CD4-positive, alpha-beta T cell (primary cell): ENCODE measurements at regions not wholly inside any gene's neighbourhood (a gene's known extent, or its start where the extent isn't known, plus 50 kb on each side); places are given as distances from the start of the nearest gene placed in this dataset.

Experiments
- ATAC-seq: fragments of 200-7000 bp; cut with Tn5 transposase; one replicate; pipeline ENCODE4 v1.10.0; 2022; ENCODE audit warnings: mild to moderate bottlenecking; ENCODE audit not compliant: poor library complexity
- CTCF ChIA-PET: fragments of 350-600 bp; sonication (Branson Sonifier 250); formaldehyde crosslinking; loops from one replicate; lab custom pipeline; 2021; ENCODE audit warnings: antibody characterized with exemption, inconsistent platforms; lab: Charles Lee
- POLR2A ChIA-PET: fragments of 350-600 bp; sonication (Branson Sonifier 250); formaldehyde crosslinking; loops from one replicate; lab custom pipeline; 2021; ENCODE audit warnings: antibody characterized with exemption, inconsistent platforms; lab: Charles Lee
- DNase-seq, 14 experiments: peaks; one replicate each; pipeline ENCODE4 v3.0.0-alpha.2; 2013 to 2020; ENCODE audit warnings: mixed read lengths in 2 of 14
- H3K27ac ChIP-seq, 2 donors: one replicate each; pipeline versions ENCODE4 v1.5.1 to v1.7.0; 2013; ENCODE audit warnings: low read length in 2 of 2, low read depth in 1 of 2, mild to moderate bottlenecking in 1 of 2
- H3K27me3 ChIP-seq, 2 experiments: 1 replicate in 1 of 2; 2 replicates in 1 of 2; pipeline versions ENCODE4 v1.6.1 to v1.7.0; 2013; ENCODE audit warnings: low read length in 2 of 2, control low read depth in 1 of 2, mild to moderate bottlenecking in 1 of 2, moderate library complexity in 1 of 2; ENCODE audit not compliant: insufficient read depth in 2 of 2, control insufficient read depth in 1 of 2
- H3K36me3 ChIP-seq: one replicate; pipeline ENCODE4 v1.6.1; 2013; ENCODE audit warnings: low read length, control low read depth; ENCODE audit not compliant: insufficient read depth
- H3K4me1 ChIP-seq: one replicate; pipeline ENCODE4 v1.6.1; 2013; ENCODE audit warnings: low read length, control low read depth; ENCODE audit not compliant: insufficient read depth
- H3K4me3 ChIP-seq: one replicate; pipeline ENCODE4 v1.5.1; 2013; ENCODE audit warnings: mild to moderate bottlenecking, low read length, moderate library complexity
- H3K9me3 ChIP-seq, 2 experiments: 1 replicate in 1 of 2; 2 replicates in 1 of 2; pipeline versions ENCODE4 v1.6.1 to v1.7.0; 2013; ENCODE audit warnings: low read length in 2 of 2, mild to moderate bottlenecking in 2 of 2, control low read depth in 1 of 2, moderate library complexity in 1 of 2; ENCODE audit not compliant: control insufficient read depth in 1 of 2, insufficient read depth in 1 of 2
- H3K27ac Mint-ChIP-seq: one replicate; pipeline ENCODE4 v1.8.0; 2020; ENCODE audit warnings: mixed read lengths
- H3K27me3 Mint-ChIP-seq: one replicate; pipeline ENCODE4 v1.8.0; 2021; ENCODE audit warnings: mixed read lengths
- H3K36me3 Mint-ChIP-seq: one replicate; pipeline ENCODE4 v1.8.0; 2021; ENCODE audit warnings: low read depth, mixed read lengths
- H3K4me1 Mint-ChIP-seq: one replicate; pipeline ENCODE4 v1.8.0; 2021; ENCODE audit warnings: low read depth, mixed read lengths
- H3K4me3 Mint-ChIP-seq: one replicate; pipeline ENCODE4 v1.8.0; 2020; ENCODE audit warnings: mild to moderate bottlenecking, mixed read lengths
- H3K9me3 Mint-ChIP-seq: one replicate; pipeline ENCODE4 v1.8.0; 2020; ENCODE audit warnings: mixed read lengths
- intact Hi-C, 2 experiments: fragments of 100-400 bp; cut with DNase I in 1 of 2; cut with micrococcal nuclease in 1 of 2; formaldehyde crosslinking; loops; one replicate each; pipeline versions ENCODE4 v1.15.1 to v1.9.0; 2023 to 2025; cut with DNase I, micrococcal nuclease
- TF ChIP-seq, protein P1 (sequence below): fragments of 200-600 bp; IDR thresholded peaks from one replicate; pipeline ENCODE4 v1.8.0; 2022; ENCODE audit warnings: antibody characterized with exemption, mild to moderate bottlenecking

GRCh38 chr2:234245945-234246344 lies 195.4 kb downstream of the SPP2 start:
- Histone ChIP-seq H3K4me1 (no peaks in the 10 kb centered on the region), H3K4me3 (no peak overlapping the region), H3K9me3 (peaks cover 0 to 4% of the 10 kb centered on the region in 2 experiments), H3K27ac (no peak overlapping the region), H3K27me3 (no peaks in the 10 kb centered on the region), H3K36me3 (no peaks in the 10 kb centered on the region)
- ATAC-seq = no peak
- Mint-ChIP-seq H3K27ac (no peak overlapping the region), H3K4me1 (peaks cover 9% of the 10 kb centered on the region), H3K36me3 (no peaks in the 10 kb centered on the region), H3K27me3 (no peaks in the 10 kb centered on the region), H3K9me3 (no peaks in the 10 kb centered on the region), H3K4me3 (no peak overlapping the region)
- ChIA-PET POLR2A (interaction anchor here (1.0 kb wide), 1 partner anchor 28 kb away, joined by 3 read pairs; no protein-coding TSS in a partner anchor), CTCF (no interaction called here)
- intact Hi-C loops = no loop called here
- DNase-seq = no peak
- TF ChIP-seq, protein P1, sequence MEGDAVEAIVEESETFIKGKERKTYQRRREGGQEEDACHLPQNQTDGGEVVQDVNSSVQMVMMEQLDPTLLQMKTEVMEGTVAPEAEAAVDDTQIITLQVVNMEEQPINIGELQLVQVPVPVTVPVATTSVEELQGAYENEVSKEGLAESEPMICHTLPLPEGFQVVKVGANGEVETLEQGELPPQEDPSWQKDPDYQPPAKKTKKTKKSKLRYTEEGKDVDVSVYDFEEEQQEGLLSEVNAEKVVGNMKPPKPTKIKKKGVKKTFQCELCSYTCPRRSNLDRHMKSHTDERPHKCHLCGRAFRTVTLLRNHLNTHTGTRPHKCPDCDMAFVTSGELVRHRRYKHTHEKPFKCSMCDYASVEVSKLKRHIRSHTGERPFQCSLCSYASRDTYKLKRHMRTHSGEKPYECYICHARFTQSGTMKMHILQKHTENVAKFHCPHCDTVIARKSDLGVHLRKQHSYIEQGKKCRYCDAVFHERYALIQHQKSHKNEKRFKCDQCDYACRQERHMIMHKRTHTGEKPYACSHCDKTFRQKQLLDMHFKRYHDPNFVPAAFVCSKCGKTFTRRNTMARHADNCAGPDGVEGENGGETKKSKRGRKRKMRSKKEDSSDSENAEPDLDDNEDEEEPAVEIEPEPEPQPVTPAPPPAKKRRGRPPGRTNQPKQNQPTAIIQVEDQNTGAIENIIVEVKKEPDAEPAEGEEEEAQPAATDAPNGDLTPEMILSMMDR = no peak

GRCh38 chr2:234243871-234244565 lies 193.5 kb downstream of the SPP2 start:
- Histone ChIP-seq H3K4me3 (peak overlapping the region; percentile 5), H3K27me3 (no peaks in the 10 kb centered on the region), H3K36me3 (no peaks in the 10 kb centered on the region), H3K27ac (no peak overlapping the region), H3K4me1 (no peaks in the 10 kb centered on the region), H3K9me3 (peaks cover 2 to 4% of the 10 kb centered on the region in 2 experiments)
- Mint-ChIP-seq H3K27ac (peak overlapping the region; percentile 56), H3K9me3 (peaks cover 2% of the 10 kb centered on the region), H3K36me3 (no peaks in the 10 kb centered on the region), H3K4me3 (peak overlapping the region; percentile 72), H3K27me3 (no peaks in the 10 kb centered on the region), H3K4me1 (peaks cover 9% of the 10 kb centered on the region)
- TF ChIP-seq, protein P1 = no peak
- intact Hi-C loops = no loop called here
- ChIA-PET POLR2A (interaction anchor here (1.1 kb wide), 1 partner anchor 10 kb away, joined by 4 read pairs; no protein-coding TSS in a partner anchor), CTCF (no interaction called here)
- DNase-seq (peak in 4 of 14 experiments; percentile 13 to 25 (median 22)), ATAC-seq (no peak)

GRCh38 chr2:234242459-234242836 lies 191.9 kb downstream of the SPP2 start:
- H3K27me3 Mint-ChIP-seq = no peaks in the 10 kb centered on the region
- H3K4me1 Mint-ChIP-seq = peaks cover 9% of the 10 kb centered on the region
- no peaks in the 10 kb centered on the region for H3K36me3 Mint-ChIP-seq
- Histone ChIP-seq H3K9me3 (peaks cover 2 to 5% of the 10 kb centered on the region in 2 experiments), H3K4me3 (no peak overlapping the region), H3K36me3 (no peaks in the 10 kb centered on the region), H3K27me3 (no peaks in the 10 kb centered on the region), H3K4me1 (no peaks in the 10 kb centered on the region), H3K27ac (no peak overlapping the region)
- H3K9me3 Mint-ChIP-seq = peaks cover 2% of the 10 kb centered on the region
- ChIA-PET POLR2A (interaction anchor here (1.4 kb wide), 1 partner anchor 39 kb away, joined by 3 read pairs; no protein-coding TSS in a partner anchor), CTCF (no interaction called here)
- DNase-seq (no peak), ATAC-seq (no peak)
- no peak overlapping the region for H3K27ac Mint-ChIP-seq
- TF ChIP-seq, protein P1 = no peak
- no peak overlapping the region for H3K4me3 Mint-ChIP-seq
- intact Hi-C loops = no loop called here
